ENCODE measurements at regions not wholly inside any gene's neighbourhood (a gene's known extent, or its start where the extent isn't known, plus 50 kb on each side); places are given as distances from the start of the nearest gene placed in this dataset.

- TF ChIP-seq CTCF (IDR thresholded peaks at IDR 0.05) (no peak), POLR2AphosphoS5 (IDR thresholded peaks at IDR 0.05) (no peak)
Observed at GRCh38 chr7:11261470-11261869, 287.8 kb downstream of the PHF14 start.

Measured in esophagus muscularis mucosa (tissue), 3 donors.